ACC112 (cell line): ENCODE measurements at regions not wholly inside any gene's neighbourhood (a gene's known extent, or its start where the extent isn't known, plus 50 kb on each side); places are given as distances from the start of the nearest gene placed in this dataset.
"Not testable (repeated sequence)": the region's sequence is repeated elsewhere in the genome, so short reads cannot be mapped to it uniquely, and the experiment has no call there.

Source experiments
- H2AFZ ChIP-seq: fragments of 200-600 bp; sonication (generic); one replicate; pipeline ENCODE4 v1.6.0; 2017; ENCODE audit warnings: antibody characterized with exemption, low read length; ENCODE audit not compliant: unreplicated experiment
- H3K27ac ChIP-seq: fragments of 200-600 bp; sonication (generic); 2 replicates; pipeline ENCODE4 v1.5.1; 2014; ENCODE audit warnings: low read depth, mild to moderate bottlenecking, antibody characterized with exemption, low read length, moderate library complexity
- H3K27me3 ChIP-seq: fragments of 200-600 bp; sonication (generic); 2 replicates; pipeline ENCODE4 v1.6.1; 2014; ENCODE audit warnings: mild to moderate bottlenecking, antibody characterized with exemption, low read length, moderate library complexity, mixed read lengths; ENCODE audit not compliant: insufficient read depth
- H3K36me3 ChIP-seq: fragments of 200-600 bp; sonication (generic); 2 replicates; pipeline ENCODE4 v1.6.1; 2016; ENCODE audit warnings: mild to moderate bottlenecking, antibody characterized with exemption, low read length, moderate library complexity, mixed read lengths; ENCODE audit not compliant: insufficient read depth
- H3K4me1 ChIP-seq: fragments of 200-600 bp; sonication (generic); one replicate; pipeline ENCODE4 v1.6.1; 2016; ENCODE audit warnings: low read length, mixed read lengths; ENCODE audit not compliant: insufficient read depth, unreplicated experiment, control insufficient read depth
- H3K4me3 ChIP-seq: fragments of 200-600 bp; sonication (generic); 2 replicates; pipeline ENCODE4 v1.5.1; 2014; ENCODE audit warnings: mild to moderate bottlenecking, low read depth, low read length
- H3K79me2 ChIP-seq: fragments of 200-600 bp; sonication (generic); one replicate; pipeline ENCODE4 v1.6.0; 2016; ENCODE audit warnings: low read length; ENCODE audit not compliant: control insufficient read depth, unreplicated experiment, insufficient read depth

DNA sequence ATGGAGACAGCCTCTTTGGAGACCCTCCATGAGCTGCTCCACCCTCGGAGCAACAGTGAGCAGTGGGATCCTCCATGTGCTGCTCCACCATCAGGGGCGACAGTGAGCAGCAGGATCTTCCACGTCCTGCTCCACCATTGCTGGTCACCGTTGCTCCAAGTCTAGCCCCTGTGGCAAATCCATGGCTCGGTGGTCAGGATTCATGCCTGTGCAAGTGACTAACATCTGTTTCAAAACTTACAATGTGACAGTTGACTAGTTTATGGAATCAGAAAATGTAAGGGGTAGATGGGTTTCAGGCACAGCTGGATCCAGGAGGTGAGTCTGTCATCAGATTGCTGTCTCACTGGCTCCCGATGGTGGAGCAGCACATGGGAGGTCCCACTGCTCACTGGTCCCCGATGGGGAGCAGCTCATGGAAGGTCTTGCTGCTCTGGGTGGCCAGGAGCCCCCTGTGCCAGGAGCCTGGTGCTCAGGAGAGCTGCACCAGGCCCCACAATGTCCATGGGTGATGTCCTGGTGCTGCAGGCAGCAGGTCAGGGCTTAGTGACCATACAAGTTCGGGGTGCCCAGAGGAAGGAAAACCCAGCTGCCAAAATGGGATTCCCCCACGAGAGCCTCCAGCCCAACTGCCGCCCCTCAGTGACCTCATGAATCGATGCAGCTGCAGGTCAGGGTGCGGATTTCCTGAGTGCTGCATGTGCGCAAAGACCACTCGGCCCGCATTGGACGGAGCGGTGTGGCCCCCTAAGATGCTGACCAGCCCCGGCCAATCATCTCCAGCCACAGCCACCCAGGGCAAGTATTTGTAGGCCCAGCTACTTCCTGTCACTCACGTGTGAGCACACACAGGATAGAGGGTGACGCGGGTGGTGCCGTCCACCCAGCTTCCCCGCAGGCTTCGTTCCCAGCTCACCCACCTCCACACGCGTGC, 116.5 kb upstream of the OTOS start:
- Histone ChIP-seq H3K27ac (no peak overlapping the region), H3K4me1 (peaks cover 4% of the 10 kb centered on the region), H3K36me3 (no peaks in the 10 kb centered on the region), H3K79me2 (no peaks in the 10 kb centered on the region), H3K27me3 (no peaks in the 10 kb centered on the region), H2AFZ (no peak overlapping the region), H3K4me3 (no peak overlapping the region)

DNA sequence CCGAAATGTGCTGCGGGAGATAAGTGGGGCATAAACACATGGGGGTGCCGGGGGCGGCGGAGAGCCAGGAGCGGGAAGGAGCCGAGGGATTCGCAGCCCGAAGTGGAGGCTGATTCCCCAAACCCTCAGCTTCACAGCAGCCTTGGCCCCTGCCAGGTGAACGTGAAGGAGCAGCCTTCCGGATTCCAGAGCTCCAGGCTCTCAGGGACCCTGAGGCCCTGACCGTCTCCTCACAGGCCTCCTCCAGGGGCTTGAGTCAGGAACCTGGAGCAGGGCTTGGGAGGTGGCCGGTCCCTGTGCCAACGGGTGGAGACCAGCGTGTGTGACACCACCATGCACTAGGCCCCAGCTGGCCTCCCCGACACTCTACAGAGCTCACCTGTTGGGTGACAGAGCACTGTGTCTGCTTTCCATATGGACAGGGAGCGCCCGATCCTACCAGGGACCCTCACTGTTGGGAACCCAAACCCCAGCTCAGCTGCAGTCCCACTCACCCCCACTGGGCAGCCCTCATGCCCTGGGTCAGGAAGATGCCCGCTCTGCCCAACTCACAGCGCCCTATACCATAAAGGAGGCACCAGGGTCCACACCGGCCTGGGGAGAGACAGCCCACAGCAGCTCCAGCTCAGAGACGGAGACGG, 117.6 kb upstream of the OTOS start:
- Histone ChIP-seq H3K4me3 (no peak overlapping the region), H2AFZ (no peak overlapping the region), H3K4me1 (no peaks in the 10 kb centered on the region), H3K27ac (no peak overlapping the region), H3K79me2 (no peaks in the 10 kb centered on the region), H3K36me3 (no peaks in the 10 kb centered on the region), H3K27me3 (no peaks in the 10 kb centered on the region)

DNA sequence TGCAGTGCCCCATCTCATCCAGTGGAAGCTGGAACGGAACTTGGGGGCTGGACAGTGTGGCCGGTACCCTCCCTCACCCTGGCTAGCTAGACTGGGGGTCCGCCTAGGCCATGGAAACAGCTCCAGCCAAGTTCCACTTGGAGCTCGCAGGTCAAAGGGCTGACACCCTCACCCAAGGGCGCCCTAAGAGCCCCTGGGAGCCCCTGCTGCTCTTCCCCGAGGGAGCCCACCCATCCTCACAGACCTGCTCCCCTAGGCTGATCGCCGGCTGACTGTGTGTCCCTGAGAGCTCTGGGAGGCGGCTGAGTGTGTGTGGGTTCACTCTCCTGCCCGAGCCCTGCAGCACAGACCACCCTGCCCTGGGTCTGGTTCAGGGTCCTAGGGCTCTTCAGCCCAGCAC, 118.2 kb upstream of the OTOS start:
- no peaks in the 10 kb centered on the region for H3K36me3 ChIP-seq
- H3K27ac ChIP-seq: no peak overlapping the region
- no peak overlapping the region for H2AFZ ChIP-seq
- H3K4me1 ChIP-seq: no peaks in the 10 kb centered on the region
- no peaks in the 10 kb centered on the region for H3K27me3 ChIP-seq
- H3K79me2 ChIP-seq: no peaks in the 10 kb centered on the region
- no peak overlapping the region for H3K4me3 ChIP-seq

DNA sequence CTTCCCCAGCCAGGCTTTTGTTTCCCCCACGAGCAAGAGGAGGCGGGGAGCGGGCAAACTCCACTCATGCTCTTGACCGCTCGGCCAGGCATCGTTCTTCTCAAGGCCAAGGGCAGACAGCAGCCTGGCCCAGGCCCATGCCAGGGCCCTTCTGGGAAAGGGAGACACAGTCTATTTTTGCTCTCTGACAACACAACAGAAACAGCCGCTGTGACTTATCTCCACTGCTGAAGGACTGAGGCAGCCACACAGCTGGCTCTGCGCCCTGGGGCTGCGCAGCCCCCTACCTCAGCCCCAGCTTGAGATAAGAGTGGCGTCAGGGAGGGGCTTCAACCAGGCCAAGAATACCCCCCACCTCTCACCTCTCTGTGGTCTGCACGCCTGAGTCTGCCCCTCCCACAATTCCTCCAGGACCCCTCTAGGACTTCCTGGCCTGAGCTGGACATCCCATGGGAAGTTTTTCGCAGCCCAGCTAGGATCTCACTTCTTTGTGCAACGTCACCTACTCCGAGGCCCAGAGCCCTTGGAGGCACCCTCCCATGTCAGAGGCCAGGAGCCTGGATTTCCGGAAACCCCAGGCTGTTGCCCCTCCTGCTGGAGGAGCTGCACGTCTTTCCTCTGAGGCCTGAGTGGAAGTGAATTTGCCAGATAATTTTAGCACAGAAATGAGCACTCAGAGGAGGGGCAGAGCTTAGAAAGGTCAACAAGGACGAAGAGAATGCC, 118.9 kb upstream of the OTOS start:
- H2AFZ ChIP-seq: no peak overlapping the region
- no peak overlapping the region for H3K27ac ChIP-seq
- H3K4me1 ChIP-seq: no peaks in the 10 kb centered on the region

DNA sequence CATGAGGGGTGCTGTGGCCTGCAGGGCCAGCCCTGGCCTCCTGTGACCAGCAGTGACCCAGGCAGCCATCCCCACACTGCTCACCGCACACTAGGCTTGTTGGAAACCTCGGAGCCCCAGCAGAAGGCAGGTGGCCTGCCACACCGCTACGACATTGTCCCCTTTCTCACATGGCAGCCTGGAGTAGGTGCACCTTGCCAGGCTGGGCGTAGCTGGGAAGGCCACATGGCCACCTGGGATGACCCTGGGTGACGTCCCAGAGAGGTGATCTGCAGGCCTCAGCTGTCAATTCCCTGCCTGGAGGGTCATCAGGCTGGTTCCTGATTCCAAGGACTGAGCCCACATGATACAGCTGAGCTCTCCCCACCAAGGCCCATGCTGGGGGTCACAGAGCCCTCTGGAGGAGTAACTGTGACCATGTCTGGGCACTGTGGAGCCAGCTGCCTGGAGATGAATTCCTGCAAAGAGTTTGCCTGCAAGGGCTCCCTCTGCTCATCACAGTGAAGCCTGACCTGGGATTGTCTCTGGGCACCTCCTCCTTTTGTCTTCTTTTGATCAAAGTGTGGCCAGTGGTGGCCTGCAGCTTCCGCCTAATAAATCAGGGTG, 119.6 kb upstream of the OTOS start:
- peaks cover 6% of the 10 kb centered on the region; the same call in 1 of the 2 replicates for H3K27me3 ChIP-seq
- H3K4me3 ChIP-seq: no peak overlapping the region
- H3K36me3 ChIP-seq: no peaks in the 10 kb centered on the region
- H3K79me2 ChIP-seq: no peaks in the 10 kb centered on the region
- H3K4me1 ChIP-seq: no peaks in the 10 kb centered on the region
- H3K27ac ChIP-seq: no peak overlapping the region
- H2AFZ ChIP-seq: no peak overlapping the region

More for the DNA sequence above, 118.9 kb upstream of the OTOS start:
- Histone ChIP-seq H3K36me3 (no peaks in the 10 kb centered on the region), H3K4me3 (no peak overlapping the region), H3K27me3 (no peaks in the 10 kb centered on the region), H3K79me2 (no peaks in the 10 kb centered on the region)

DNA sequence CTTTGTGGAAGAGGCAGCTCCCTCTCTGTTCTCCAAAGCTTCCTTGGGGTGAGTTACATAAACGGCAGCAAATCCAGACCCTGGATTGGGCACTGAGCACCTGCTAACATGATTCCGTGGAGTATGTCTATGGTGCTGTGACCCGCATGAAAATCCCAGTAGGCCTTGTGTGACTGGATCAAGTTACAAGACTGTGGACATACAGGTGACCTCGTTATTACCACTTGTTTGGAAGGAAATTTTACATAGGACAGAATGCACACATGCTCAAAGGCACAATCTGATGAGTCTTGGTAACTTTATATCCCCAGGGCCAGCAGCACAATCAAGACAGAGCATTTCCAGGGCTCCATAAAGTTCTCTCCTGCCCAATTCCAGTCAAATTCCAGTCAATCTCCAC, 120.2 kb upstream of the OTOS start:
- Histone ChIP-seq H3K4me3 (no peak overlapping the region), H3K27ac (no peak overlapping the region), H3K4me1 (no peaks in the 10 kb centered on the region), H3K27me3 (peaks cover 12% of the 10 kb centered on the region; the same call in 1 of the 2 replicates), H2AFZ (no peak overlapping the region), H3K79me2 (no peaks in the 10 kb centered on the region), H3K36me3 (no peaks in the 10 kb centered on the region)

DNA sequence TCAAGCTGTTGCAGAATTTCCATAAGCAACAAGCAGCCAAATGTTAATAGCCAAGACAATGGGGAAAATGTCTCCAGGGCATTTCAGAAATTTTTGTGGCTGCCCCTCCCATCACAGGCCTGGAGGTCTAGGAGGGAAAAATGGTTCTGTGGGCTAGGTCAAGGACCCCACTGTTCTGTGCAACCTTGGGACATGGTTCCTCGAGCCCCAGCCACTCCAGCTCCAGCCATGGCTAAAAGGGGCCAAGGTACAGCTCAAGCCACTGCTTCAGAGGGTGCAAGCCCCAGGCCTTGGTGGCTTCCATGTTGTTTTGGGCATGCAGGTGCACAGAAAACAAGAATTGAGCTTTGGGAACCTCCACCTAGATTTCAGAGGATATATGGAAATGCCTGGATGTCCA, 122.1 kb upstream of the OTOS start:
- H3K79me2 ChIP-seq, H3K27ac ChIP-seq, H3K4me3 ChIP-seq, H2AFZ ChIP-seq, H3K4me1 ChIP-seq, H3K36me3 ChIP-seq: not testable (repeated sequence)
- peaks cover 31% of the 10 kb centered on the region for H3K27me3 ChIP-seq

DNA sequence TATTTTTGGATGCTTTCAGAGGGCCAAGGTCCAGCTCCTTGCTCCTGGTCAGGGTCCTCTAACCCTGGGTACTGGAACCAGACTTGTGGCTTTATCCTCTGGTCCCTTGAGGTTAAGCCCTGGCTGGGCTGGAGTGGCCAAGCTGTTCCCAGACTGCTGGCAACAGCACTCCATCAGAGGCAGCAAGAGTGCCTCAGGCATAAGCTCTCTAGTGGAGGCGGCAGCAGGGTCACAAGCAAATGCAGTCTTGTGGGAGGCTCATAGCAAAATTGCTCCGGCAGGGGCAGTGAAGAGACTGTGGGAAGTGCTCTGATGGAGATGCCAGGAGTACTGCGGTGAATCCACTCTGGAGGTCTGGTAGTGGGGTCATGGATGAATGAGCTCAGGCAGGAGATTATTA, 128.9 kb upstream of the OTOS start:
- Histone ChIP-seq H3K4me1 (no peaks in the 10 kb centered on the region), H3K79me2 (no peaks in the 10 kb centered on the region), H2AFZ (no peak overlapping the region), H3K4me3 (no peak overlapping the region), H3K27me3 (peaks cover 94% of the 10 kb centered on the region), H3K27ac (no peak overlapping the region), H3K36me3 (no peaks in the 10 kb centered on the region)

DNA sequence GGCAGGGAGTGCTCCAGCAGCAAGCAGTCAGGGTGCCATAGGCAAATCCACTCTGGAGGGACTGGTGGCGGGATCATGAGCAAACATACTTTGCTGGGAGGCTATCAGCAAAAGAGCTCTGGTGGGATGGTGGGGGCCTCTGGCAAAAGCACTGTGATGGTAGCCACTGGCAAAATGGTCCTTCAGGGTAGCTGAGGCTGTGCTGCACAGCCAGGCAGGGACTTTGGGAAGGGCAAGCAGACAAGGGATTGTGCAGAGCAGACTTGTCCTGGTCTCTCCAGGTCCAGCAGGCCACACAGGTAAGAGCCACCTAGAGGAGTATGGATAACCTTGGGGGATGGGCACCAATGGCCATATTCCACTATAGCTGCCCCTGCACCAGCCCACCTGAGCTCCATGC, 129.4 kb upstream of the OTOS start:
- no peak overlapping the region for H3K4me3 ChIP-seq
- no peaks in the 10 kb centered on the region for H3K36me3 ChIP-seq
- H2AFZ ChIP-seq: no peak overlapping the region
- no peak overlapping the region for H3K27ac ChIP-seq
- H3K27me3 ChIP-seq: peaks cover 94% of the 10 kb centered on the region
- H3K4me1 ChIP-seq: no peaks in the 10 kb centered on the region
- H3K79me2 ChIP-seq: no peaks in the 10 kb centered on the region

DNA sequence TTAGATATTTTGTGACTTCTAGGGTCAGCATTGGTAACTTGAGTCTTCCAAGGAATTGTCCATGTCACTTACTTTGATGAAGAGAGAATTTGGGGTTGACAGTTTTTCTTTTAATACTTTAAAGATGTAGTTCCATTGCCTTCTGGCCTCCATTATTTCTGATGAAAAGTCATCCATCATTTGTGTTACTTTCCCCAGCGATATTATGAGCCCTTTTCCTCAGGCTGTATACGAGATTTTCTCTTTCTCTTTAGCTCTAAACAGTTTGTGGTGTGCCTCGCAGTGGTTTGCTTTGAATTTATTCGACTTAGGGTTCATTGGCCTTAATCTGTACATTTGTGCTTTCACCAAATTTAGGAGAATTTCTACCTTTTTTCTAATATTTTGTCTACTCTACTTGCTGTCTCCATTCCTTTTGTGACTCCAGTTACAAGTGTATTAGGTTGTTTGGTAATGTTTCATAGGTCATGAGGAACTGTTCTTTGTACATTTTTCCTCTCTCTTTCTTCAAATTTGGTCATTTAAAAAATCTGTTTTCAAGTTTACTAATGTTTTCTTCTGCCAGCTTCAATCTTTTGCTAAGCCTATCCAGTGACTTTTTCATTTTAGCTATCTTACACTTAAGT, 131.4 kb upstream of the OTOS start:
- no peaks in the 10 kb centered on the region for H3K79me2 ChIP-seq

More for the DNA sequence above, 131.4 kb upstream of the OTOS start:
- no peak overlapping the region for H3K4me3 ChIP-seq
- peaks cover 89% of the 10 kb centered on the region for H3K27me3 ChIP-seq
- no peaks in the 10 kb centered on the region for H3K36me3 ChIP-seq
- no peak overlapping the region for H3K27ac ChIP-seq
- no peaks in the 10 kb centered on the region for H3K4me1 ChIP-seq
- no peak overlapping the region for H2AFZ ChIP-seq
